ENCODE measurements at regions not wholly inside any gene's neighbourhood (a gene's known extent, or its start where the extent isn't known, plus 50 kb on each side); places are given as distances from the start of the nearest gene placed in this dataset.
"Not testable (repeated sequence)": the region's sequence is repeated elsewhere in the genome, so short reads cannot be mapped to it uniquely, and the experiment has no call there.

- DNase-seq: not testable (repeated sequence)
These were observed 104.2 kb downstream of the CDRT15L2 start for GRCh38 chr17:20683651-20684229.

GRCh38 chr17:20684975-20685374 is 105.5 kb downstream of the CDRT15L2 start:
- DNase-seq: not testable (repeated sequence)

GRCh38 chr17:20687584-20687983 is 108.1 kb downstream of the CDRT15L2 start:
- DNase-seq: not testable (repeated sequence)

GRCh38 chr17:20689170-20689749 is 109.7 kb downstream of the CDRT15L2 start:
- DNase-seq: not testable (repeated sequence)

GRCh38 chr17:20692706-20693105 is 113.2 kb downstream of the CDRT15L2 start:
- not testable (repeated sequence) for DNase-seq

GRCh38 chr17:20695871-20696270 is 116.3 kb downstream of the CDRT15L2 start:
- not testable (repeated sequence) for DNase-seq

- not testable (repeated sequence) for DNase-seq
These were observed 119.1 kb downstream of the CDRT15L2 start for GRCh38 chr17:20698463-20699206.

GRCh38 chr17:20700528-20700927 is 121.0 kb downstream of the CDRT15L2 start:
- not testable (repeated sequence) for DNase-seq

- DNase-seq: not testable (repeated sequence)
These were observed 121.8 kb downstream of the CDRT15L2 start for GRCh38 chr17:20701366-20701765.

GRCh38 chr17:20702692-20703091 is 123.2 kb downstream of the CDRT15L2 start:
- no peak for DNase-seq

- DNase-seq: no peak
These were observed 124.3 kb downstream of the CDRT15L2 start for GRCh38 chr17:20703781-20704180.

GRCh38 chr17:20705186-20705585 is 125.7 kb downstream of the CDRT15L2 start:
- not testable (repeated sequence) for DNase-seq

GRCh38 chr17:20706751-20707373 is 127.3 kb downstream of the CDRT15L2 start:
- no peak for DNase-seq

- not testable (repeated sequence) for DNase-seq
These were observed 129.3 kb downstream of the CDRT15L2 start for GRCh38 chr17:20708821-20709220.

GRCh38 chr17:20716481-20716880 is 137.0 kb downstream of the CDRT15L2 start:
- DNase-seq: not testable (repeated sequence)

GRCh38 chr17:20721171-20721570 is 141.6 kb downstream of the CDRT15L2 start:
- DNase-seq: no peak

GRCh38 chr17:20724391-20724790 is 144.9 kb downstream of the CDRT15L2 start:
- not testable (repeated sequence) for DNase-seq

- not testable (repeated sequence) for DNase-seq
These were observed 147.7 kb downstream of the CDRT15L2 start for GRCh38 chr17:20727201-20727600.

- DNase-seq: no peak
These were observed 148.7 kb downstream of the CDRT15L2 start for GRCh38 chr17:20728181-20728580.

GRCh38 chr17:20731131-20731530 is 151.6 kb downstream of the CDRT15L2 start:
- DNase-seq: not testable (repeated sequence)

- no peak for DNase-seq
These were observed 154.4 kb downstream of the CDRT15L2 start for GRCh38 chr17:20733923-20734322.

GRCh38 chr17:20735796-20736195 is 156.3 kb downstream of the CDRT15L2 start:
- DNase-seq: no peak

GRCh38 chr17:20737636-20738035 is 158.1 kb downstream of the CDRT15L2 start:
- not testable (repeated sequence) for DNase-seq
